GM19035 (cell line): ENCODE measurements at regions not wholly inside any gene's neighbourhood (a gene's known extent, or its start where the extent isn't known, plus 50 kb on each side); places are given as distances from the start of the nearest gene placed in this dataset.

Experiments used
- ATAC-seq: cut with Tn5 transposase; IDR thresholded peaks from one replicate; pipeline ENCODE4 v1.9.1; 2021; ENCODE audit not compliant: unreplicated experiment

GRCh38 chr12:125417446-125417845, 352.2 kb downstream of the AACS start:
- ATAC-seq, result no peak

- ATAC-seq, result peak; percentile 89
These were observed 353.8 kb downstream of the AACS start for GRCh38 chr12:125418902-125419564.

GRCh38 chr12:125424909-125425308, 359.7 kb downstream of the AACS start:
- no peak for ATAC-seq

GRCh38 chr12:125431516-125431915, 366.3 kb downstream of the AACS start:
- ATAC-seq, result no peak

- ATAC-seq, result no peak
These were observed 368.9 kb downstream of the AACS start for GRCh38 chr12:125434131-125434530.

GRCh38 chr12:125434936-125435443, 369.8 kb downstream of the AACS start:
- ATAC-seq, result peak; percentile 80

GRCh38 chr12:125435871-125436270, 370.6 kb downstream of the AACS start:
- no peak for ATAC-seq

GRCh38 chr12:125436686-125437085, 371.5 kb downstream of the AACS start:
- ATAC-seq, result no peak

- no peak for ATAC-seq
These were observed 375.2 kb downstream of the AACS start for GRCh38 chr12:125440399-125440798.

GRCh38 chr12:125443341-125443740, 378.1 kb downstream of the AACS start:
- ATAC-seq, result no peak

- no peak for ATAC-seq
These were observed 386.2 kb downstream of the AACS start for GRCh38 chr12:125451408-125451807.

GRCh38 chr12:125453751-125454150, 388.5 kb downstream of the AACS start:
- no peak for ATAC-seq

- ATAC-seq, result no peak
These were observed 389.1 kb downstream of the AACS start for GRCh38 chr12:125454291-125454690.

- no peak for ATAC-seq
These were observed 389.7 kb downstream of the AACS start for GRCh38 chr12:125454786-125455480.

GRCh38 chr12:125455556-125455955, 390.3 kb downstream of the AACS start:
- no peak for ATAC-seq

GRCh38 chr12:125458552-125459268, 393.5 kb downstream of the AACS start:
- ATAC-seq, result no peak

- no peak for ATAC-seq
These were observed 396.6 kb downstream of the AACS start for GRCh38 chr12:125461831-125462230.

GRCh38 chr12:125463386-125463785, 398.2 kb downstream of the AACS start:
- no peak for ATAC-seq

GRCh38 chr12:125467363-125467762, 402.1 kb downstream of the AACS start:
- ATAC-seq, result no peak

GRCh38 chr12:125469683-125470082, 404.4 kb downstream of the AACS start:
- ATAC-seq, result no peak

GRCh38 chr12:125470838-125471783, 405.9 kb downstream of the AACS start:
- ATAC-seq, result no peak
